Mucosa of rectum (tissue), 2 donors: ENCODE measurements at regions not wholly inside any gene's neighbourhood (a gene's known extent, or its start where the extent isn't known, plus 50 kb on each side); places are given as distances from the start of the nearest gene placed in this dataset.

ENCODE experiments used
- H3K27ac ChIP-seq, 2 donors: one replicate each; pipeline ENCODE4 v1.7.0; 2013; ENCODE audit warnings: inconsistent platforms in 2 of 2, low read depth in 2 of 2, low read length in 2 of 2
- H3K27me3 ChIP-seq, 2 donors: one replicate each; pipeline ENCODE4 v1.7.0; 2013; ENCODE audit warnings: low read length in 2 of 2; ENCODE audit not compliant: control insufficient read depth in 2 of 2, insufficient read depth in 2 of 2
- H3K36me3 ChIP-seq, 2 donors: one replicate each; pipeline ENCODE4 v1.7.0; 2013; ENCODE audit warnings: low read length in 2 of 2; ENCODE audit not compliant: control insufficient read depth in 2 of 2, insufficient read depth in 2 of 2
- H3K4me1 ChIP-seq, 2 donors: one replicate each; pipeline ENCODE4 v1.7.0; 2013; ENCODE audit warnings: low read length in 2 of 2, mild to moderate bottlenecking in 1 of 2; ENCODE audit not compliant: control insufficient read depth in 2 of 2, insufficient read depth in 2 of 2
- H3K4me3 ChIP-seq, 2 donors: one replicate each; pipeline ENCODE4 v1.7.0; 2013; ENCODE audit warnings: low read length in 2 of 2
- H3K9ac ChIP-seq, 2 donors: one replicate each; pipeline ENCODE4 v1.7.0; 2013; ENCODE audit warnings: low read length in 2 of 2, low read depth in 1 of 2, mild to moderate bottlenecking in 1 of 2
- H3K9me3 ChIP-seq, 2 donors: one replicate each; pipeline ENCODE4 v1.7.0; 2013; ENCODE audit warnings: low read length in 2 of 2; ENCODE audit not compliant: control insufficient read depth in 2 of 2
- donor health status: healthy.
- donor health status: Normal muscosa, but diverticular disease.

DNA sequence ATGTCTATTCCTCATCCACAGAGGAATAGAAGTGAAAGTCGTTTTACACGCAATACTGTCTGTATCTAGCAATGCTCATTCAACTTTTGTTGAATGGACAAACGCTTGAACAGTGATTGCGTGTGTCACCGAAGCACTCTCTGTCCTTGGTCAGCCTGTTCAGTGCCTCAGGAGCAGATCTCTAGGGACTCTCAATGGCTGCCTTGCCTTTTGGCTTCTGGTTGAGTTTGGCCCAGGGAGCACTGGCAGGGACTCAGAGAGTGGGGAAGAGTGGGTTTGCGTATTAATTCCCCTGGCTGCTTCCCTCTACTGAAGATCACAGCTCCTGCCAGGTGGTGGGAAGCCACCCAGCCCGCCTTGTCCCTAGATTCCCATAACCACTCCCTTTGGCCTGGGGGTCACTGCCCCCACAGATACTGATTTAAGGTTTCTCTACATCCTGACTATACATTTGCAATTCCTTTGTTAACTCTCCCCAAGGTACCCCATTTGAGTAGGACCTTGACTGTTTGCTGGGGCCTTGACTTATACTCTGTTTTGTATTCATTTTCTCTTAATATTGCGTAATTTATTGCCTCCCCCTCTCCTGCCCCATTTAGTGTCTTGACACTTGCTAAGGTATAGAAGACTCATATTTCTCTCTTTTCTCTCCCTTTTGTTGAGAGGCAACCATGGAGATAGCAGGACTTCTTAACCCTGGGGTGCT lies 61.7 kb upstream of the USP24 start:
- no peaks in the 10 kb centered on the region for H3K27me3 ChIP-seq
- no peaks in the 10 kb centered on the region for H3K36me3 ChIP-seq
- H3K9me3 ChIP-seq: no peaks in the 10 kb centered on the region
- no peak overlapping the region for H3K9ac ChIP-seq
- H3K4me1 ChIP-seq: peaks cover 11 to 14% of the 10 kb centered on the region in 2 donors
- H3K4me3 ChIP-seq: no peak overlapping the region
- no peak overlapping the region for H3K27ac ChIP-seq

DNA sequence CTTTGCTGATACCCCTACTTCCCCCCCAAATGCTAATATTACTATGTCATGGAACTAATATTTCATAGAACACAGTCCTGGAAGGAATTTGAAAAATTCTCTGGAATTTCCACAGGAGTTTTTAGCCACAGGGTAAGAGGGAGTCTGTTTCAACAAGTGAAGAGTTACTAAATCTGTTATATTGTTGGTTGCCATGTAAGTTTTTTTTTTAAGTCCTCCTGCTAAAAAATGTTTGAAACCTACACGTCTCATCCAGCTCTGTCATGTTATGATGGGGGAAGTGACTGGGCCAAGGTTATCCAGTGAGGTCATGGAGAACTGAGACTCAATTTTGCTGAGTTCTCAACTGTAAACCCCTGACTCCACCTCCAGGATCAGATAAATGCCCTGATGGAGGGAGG lies 60.8 kb upstream of the USP24 start:
- Histone ChIP-seq H3K27me3 (no peaks in the 10 kb centered on the region), H3K27ac (no peak overlapping the region), H3K4me3 (no peak overlapping the region), H3K36me3 (no peaks in the 10 kb centered on the region), H3K9ac (no peak overlapping the region), H3K4me1 (peaks cover 11 to 14% of the 10 kb centered on the region in 2 donors), H3K9me3 (no peaks in the 10 kb centered on the region)

- H3K9ac ChIP-seq: no peak overlapping the region
- no peak overlapping the region for H3K4me3 ChIP-seq
- no peaks in the 10 kb centered on the region for H3K27me3 ChIP-seq
- no peaks in the 10 kb centered on the region for H3K36me3 ChIP-seq
- H3K9me3 ChIP-seq: no peaks in the 10 kb centered on the region
- H3K27ac ChIP-seq: no peak overlapping the region
- peaks cover 11 to 14% of the 10 kb centered on the region in 2 donors for H3K4me1 ChIP-seq
Measured at GRCh38 chr1:55275151-55275748, 60.1 kb upstream of the USP24 start.

GRCh38 chr1:55272994-55273393 lies 57.8 kb upstream of the USP24 start:
- Histone ChIP-seq H3K9ac (no peak overlapping the region), H3K27ac (no peak overlapping the region), H3K4me3 (no peak overlapping the region), H3K9me3 (no peaks in the 10 kb centered on the region), H3K4me1 (peaks cover 11 to 14% of the 10 kb centered on the region in 2 donors), H3K36me3 (no peaks in the 10 kb centered on the region), H3K27me3 (no peaks in the 10 kb centered on the region)
